GM21423 (cell line): ENCODE measurements at regions not wholly inside any gene's neighbourhood (a gene's known extent, or its start where the extent isn't known, plus 50 kb on each side); places are given as distances from the start of the nearest gene placed in this dataset.

Source experiments
- ATAC-seq: cut with Tn5 transposase; IDR thresholded peaks from one replicate; pipeline ENCODE4 v1.9.1; 2021; ENCODE audit warnings: mild to moderate bottlenecking, moderate library complexity; ENCODE audit not compliant: unreplicated experiment

DNA sequence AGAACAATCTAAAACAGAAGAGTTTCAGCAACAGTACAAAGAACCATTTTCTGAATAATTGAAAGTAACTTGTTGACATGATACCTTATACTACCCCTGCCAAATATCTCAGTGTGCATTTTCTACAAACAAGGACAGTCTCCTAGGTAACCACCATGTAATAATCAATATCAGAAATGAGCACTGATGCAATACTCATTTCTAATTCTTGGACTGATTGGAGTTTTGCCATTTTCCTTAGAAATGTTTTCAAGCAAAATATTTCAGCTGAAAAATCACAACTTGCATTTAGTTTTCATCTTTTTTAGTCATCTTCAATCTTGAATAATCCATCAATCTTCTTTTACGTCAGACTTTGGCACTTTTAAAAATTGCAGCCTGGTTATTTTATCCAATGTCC, 420.2 kb downstream of the CDC14C start:
- no peak for ATAC-seq

DNA sequence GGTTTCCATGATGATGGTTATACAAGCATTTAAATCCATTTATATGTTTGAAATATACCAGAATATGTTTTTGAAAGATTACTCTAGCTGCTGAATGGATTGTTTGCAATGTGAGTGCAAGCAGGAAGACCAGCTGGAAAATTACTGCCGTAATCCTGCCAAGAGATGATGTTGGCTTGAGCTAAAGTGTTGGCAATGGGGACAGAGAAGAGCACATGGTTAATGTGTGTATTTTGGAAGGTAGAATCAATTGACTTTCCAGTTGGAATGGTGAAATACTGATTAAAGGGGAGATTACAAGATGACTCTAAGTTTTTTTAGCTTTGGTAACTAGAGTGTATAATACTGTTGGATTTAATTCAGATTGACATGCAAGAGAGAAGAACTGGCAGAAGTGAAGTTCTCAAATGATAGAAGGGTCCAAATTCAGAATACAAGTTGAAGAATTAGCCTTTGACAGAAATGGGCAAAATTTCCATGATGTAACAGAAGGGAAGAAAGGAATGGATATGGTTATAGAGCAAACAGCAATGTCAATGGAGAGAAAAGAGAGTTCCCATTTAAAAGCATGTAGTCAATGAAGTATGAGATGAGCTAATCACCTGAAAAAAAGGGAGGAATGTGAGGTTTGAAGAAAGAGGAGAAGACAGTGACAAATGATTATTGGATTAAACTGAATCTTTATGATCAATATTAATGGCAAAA, 422.0 kb downstream of the CDC14C start:
- ATAC-seq: no peak

DNA sequence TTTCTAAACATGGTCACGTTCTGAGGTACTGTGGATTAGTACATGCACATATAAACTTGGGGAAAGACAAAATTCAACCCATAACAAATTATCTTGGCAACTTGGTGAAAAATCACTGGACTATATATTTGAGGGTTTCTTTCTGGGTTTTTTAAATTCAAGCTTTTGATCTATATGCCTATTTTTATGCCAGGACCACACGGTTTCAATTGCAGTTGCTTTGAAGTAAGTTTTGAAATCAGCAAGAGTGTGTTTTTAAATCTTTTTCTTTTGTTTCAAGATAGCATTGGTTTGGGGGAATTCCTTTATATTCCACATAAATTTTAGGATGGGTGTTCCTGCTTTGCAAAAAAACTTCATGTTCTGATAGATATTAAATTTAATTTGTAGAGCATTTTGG, 406.4 kb upstream of the VWC2 start:
- no peak for ATAC-seq

DNA sequence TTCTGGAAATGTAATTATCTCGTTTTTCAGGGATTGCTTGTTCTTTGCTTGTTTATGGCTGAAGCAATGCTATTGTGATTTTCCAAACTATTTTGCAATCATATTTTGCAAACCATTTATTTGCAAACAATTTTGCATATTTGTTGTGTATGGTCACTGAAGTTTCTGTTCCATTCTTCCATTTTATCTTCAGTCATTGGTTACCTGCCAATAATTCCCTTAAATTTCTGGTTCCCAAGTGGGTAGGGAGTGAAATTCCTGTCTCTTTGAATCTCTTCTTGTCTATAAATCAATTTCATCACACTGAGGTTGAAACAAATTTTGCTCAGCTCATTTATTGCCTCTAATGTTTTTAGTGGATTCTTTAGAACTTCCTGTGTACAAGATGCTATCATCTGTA, 401.7 kb upstream of the VWC2 start:
- ATAC-seq: no peak

DNA sequence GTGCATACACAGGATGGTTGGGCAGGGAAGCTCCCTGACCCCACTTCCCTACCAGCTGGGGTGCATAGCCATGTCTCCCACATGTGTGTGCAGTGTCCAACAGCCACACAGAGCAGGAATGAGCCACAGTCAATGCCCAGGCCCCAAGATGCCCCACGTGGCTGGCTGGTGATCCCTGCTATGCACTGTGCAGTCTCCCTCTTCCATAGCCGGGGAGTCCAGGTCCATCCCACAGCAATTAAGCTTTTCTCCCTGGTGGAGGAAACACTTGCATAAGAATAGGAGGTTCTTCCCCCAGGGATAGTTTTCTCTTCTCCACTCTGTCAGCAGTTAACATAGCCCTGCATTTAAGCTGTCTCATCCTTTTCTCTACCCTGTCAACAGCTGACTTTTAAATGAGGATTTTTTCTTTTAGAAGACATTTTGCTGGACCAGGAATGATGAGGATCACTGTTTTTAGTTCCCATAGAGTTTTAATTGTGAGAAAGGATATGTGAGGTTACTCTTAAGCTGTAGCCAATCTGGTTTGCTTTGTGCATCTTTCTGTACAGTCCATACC, 396.5 kb upstream of the VWC2 start:
- no peak for ATAC-seq

DNA sequence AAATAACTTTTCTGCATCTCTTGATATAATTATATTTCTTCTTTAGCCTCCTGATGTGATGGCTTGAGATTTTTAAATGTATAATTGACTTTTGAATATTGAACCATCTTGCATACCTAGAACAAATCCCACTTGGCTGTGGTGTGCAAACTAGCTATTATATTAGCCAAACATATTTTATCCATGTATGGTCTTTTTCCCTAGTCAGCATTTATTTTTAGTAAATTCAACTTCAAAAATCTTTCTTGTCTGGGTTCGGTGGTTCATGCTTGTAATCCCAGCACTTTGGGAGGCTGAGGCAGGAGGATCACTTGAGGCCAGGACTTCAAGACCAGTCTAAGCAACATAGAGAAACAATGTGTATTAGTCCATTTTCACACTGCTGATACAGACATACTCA, 386.6 kb upstream of the VWC2 start:
- ATAC-seq: no peak

DNA sequence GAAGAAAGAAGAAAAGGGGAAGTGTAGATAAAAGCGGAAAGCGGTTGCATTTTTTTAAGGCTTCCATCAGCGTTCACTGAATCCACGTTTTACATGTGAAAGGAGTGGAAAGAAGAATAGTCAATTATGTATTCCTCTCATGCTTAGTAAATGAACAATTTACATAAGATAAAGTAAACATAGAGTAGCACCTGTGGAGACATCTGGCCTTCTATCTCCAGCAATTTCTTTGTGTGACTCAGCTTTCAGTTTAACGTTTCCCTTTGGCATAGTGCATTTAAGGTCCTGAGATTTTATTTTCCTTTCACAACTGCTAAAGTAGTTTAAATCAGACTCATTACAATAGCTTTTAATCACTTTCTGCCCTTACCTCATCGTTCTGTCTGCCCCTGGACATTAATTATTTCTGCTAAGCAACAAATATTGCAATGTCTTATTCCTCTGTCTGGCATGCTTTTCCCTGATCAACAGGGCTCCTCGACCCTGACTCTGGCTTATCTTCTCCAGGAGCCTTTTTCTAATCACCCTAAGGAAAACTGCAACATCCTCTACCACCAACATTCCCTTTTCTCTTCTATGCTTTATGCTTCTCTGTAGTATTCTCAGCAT, 383.5 kb upstream of the VWC2 start:
- no peak for ATAC-seq

DNA sequence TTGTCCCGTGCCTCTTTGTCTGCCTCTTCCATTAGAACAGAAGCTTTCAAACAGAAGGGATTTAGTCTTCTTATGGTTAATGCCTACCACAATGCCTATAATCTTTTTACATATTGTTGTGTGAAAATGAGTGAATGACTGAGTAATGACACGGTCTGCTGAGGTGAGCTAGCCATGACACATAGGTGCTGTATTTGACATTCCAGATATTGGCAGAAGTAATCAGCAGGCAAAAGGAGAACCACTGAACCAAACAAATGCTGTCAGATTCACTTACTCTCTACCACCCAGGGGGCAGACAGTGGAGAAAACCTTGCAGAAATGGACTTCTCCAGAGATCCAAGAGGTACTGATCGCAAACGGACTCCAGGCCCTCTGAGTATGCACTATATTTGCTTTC, 377.2 kb upstream of the VWC2 start:
- ATAC-seq: no peak

DNA sequence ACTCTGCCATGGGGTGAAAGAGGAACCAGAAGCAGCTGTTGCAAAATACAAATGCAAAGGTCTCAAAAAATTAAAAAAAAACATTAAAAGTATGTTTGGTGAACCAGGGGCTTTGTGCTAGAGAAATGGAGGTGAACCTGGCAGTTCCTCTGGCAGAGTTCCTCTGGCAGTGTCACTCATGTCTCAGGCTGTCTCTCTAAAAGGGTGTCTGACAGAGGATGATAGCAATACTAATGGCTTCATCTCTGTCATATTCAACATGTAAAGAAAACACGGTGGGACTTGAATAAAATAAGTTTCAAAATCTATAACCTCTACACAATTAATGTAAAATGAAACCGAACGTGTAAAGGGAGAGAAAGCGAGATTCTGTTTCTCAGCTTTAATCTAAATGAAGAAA, 375.7 kb upstream of the VWC2 start:
- no peak for ATAC-seq

DNA sequence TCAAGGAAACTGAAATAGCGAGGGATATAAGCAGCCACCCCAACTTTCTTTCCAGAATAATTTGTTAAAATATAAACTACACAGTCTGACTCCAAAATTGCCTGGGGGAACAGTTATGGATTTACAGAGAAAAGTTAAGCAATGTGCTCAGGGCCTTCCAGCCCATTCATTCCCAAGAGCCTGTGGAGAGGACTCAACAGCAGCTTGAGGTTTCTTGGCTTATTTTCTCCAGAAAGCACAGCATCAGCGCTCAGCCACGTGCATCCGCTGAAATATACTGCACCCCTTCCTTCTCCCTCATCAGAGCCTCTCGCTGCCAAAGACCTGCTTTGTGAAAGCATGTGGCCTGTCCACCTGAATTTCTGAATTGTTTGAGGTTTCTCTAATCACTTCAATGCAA, 375.2 kb upstream of the VWC2 start:
- ATAC-seq: no peak

DNA sequence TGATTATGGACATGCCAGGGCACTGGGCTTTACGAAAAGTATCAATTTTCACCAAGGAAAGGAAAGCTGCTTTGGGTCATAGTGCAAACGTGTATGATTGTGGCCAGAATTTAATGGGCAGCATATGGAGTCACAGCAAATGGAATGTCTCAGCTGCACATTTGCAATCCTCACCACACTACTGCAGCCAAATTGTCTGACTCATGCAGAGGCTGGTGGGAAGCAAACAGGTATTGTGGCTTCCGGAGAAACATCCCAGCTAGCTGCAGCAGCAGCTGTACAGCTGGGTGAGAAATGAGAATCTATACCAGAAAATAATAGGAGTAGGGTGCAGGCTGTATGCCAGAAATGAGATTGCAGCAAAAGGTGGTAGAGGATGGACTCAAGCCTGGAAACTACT, 374.7 kb upstream of the VWC2 start:
- ATAC-seq: no peak

DNA sequence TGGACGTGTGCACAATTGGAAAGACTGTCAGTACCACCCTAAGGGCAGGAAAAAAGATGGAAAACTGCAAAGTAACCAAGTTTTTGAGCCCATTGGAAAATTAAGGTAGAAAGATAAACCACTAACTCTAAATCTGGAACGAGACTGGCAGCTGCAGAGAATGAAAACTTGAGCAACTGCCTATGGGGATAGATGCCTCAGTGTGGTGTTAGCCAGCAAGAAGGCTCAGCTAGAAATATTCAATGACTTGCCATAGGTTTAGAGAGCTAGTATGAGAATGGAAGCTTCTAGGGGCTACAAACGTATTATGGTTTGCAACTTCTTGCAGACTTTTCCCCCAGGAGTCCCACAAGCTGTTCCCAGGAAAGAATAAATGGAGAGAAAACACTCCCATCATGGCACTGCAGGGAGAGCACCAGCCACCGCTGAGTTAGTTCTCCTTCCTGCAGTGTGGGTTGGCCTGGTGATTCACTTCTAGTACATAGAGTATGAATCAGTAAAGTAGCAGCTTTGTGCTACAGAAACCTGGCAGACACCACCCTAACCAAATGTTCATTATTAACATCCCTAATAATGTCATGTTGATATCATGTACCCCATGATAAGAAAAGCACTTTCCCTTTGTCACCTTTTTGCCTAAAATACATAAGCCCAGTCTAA, 372.4 kb upstream of the VWC2 start:
- no peak for ATAC-seq

DNA sequence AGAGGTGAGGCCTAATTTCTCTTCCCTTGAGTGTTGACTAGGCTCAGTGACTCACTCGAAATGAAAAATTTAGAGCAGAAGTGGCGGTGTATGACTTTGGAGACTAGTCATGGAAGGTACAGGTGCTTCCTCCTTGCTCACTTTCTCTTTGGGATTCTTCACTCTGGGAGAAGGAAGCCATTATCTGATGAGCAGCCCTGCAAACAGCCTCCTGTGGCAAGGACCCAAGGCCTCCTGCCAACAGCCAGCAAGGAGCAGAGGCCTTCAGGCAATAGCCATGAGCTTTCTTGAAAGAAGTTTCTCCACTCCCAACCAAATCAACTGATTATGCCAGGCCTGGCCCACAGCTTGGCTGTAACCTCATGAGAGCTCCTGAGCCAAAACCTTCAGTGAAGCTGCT, 369.6 kb upstream of the VWC2 start:
- no peak for ATAC-seq

DNA sequence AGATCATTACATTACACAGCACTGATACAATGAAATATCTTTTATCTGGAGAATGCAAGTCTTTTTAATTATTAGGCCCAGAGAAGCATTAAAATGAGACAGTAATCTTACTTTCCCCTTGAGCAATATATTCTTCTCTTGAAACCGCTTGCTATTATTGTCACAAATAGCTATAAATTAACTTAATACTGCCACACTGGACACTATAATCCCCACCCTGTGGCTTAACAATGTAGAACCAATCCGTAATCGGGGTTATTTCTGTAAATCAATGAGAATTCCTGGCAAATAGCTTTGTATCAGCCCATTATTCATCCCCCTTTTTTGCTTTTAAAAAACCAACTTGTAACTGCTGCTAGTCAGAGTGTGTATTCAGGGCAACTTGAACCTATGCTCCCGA, 366.2 kb upstream of the VWC2 start:
- no peak for ATAC-seq

DNA sequence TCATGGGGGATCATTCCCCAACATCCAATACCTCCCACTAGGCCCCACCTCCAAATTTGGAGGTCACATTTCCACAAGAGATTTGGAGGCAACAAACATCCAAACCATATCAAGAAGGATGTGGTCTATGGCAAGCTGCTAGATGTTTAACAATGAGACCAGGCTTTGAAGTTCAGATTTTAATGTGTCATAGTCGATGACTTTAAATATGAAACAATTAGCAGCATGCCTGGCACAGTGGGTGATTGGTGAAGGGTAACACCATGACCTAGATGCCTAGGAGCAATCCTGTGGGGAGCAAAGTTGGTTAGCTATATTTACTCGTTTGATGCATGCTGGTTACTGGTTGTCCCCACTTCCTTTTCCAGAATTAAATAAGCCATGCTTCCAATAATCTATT, 356.4 kb upstream of the VWC2 start:
- no peak for ATAC-seq

DNA sequence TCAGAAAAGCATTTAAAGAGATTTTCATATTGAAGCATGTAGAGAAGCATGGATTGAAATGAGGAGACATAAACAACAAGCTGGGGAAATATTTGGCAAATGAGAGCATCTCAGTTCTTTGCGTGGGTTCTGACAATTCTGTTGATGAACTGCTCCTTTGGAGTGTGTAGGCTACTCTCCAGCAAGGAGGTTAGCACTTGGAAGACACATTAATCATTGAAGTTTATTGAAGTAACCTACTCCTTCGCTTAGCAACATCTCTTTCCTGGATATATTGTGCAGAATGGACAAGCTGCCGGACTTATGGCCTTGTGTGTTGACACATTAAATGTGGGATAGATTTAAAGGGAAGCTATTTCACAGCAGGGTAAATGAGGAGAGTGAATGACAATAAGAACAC, 354.5 kb upstream of the VWC2 start:
- no peak for ATAC-seq

DNA sequence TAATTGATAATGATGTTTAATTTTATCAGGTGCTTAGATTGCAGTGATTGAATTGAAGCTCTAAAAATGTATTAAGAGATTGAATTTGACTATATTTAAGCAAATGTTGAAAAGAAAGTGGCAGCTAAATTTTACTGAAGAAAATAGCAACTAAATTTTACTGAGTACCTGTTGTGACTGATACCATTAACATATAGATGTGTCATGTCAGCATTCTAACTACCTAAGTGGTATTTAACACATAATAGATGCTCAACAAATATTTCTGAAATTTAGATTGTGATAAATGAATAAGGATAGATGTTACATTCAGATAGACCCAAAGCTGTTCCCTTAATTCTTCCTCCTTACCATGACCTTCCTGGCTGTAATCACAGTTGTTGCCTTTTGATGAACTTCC, 350.9 kb upstream of the VWC2 start:
- ATAC-seq: no peak

DNA sequence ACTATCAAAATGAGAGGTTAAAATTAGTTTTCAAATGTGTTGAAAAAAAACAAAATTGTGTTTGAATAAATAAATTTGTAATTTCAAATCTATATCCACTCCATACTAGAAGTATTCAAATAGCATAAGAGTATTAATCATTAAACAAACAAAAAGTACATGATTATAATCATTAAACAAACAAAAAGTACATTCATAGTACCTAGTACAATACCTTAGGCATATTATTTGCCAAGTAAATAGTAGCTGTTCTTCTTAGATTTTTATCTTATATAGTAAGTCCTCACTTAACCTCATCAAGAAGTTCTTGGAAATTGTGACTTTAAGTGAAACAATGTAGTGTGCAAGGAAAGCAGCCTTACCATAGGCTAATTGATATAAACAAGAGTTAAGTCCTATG, 349.3 kb upstream of the VWC2 start:
- no peak for ATAC-seq

DNA sequence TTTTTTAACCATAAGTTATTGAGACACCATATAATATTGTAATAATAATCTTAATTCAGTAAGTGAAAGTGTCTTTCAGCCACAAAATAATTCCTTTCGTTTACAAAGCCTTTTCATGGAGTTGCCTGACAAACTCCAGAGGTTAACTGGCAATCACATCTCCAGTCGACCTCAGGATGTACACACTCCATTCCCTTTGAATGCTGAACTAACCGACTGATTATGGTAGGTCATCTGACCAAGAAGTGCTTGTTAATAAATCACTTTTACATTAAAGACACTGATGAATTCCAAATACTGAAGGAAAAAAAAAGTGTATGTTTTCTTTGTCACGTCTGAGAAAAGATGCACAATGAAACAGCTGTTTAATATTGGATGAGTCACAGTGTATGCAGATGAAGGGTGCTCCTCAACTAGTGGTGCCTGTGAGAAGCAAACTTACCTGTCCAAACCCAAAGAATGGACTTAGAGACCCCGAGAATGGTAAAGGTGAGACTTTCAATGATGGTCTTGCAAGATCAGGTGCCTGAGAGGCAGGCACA, 348.1 kb upstream of the VWC2 start:
- no peak for ATAC-seq

DNA sequence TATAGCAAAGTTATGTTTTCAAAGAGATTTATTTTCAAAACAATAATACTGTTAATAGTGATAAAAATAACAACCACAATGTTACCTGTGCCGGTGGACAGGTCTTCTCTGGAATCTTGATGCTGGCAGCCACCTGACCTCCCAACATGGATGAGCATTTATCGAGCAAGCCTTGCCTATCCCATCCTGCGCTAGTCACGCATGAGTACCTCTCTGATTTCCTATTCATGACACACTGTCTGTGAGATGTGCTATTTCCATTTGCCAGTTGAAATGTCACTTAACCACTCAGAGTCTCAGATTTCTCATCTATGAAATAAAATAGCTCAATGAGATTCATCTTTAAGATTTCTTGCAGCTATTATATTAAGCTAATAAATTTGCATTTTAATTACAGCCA, 341.2 kb upstream of the VWC2 start:
- no peak for ATAC-seq

DNA sequence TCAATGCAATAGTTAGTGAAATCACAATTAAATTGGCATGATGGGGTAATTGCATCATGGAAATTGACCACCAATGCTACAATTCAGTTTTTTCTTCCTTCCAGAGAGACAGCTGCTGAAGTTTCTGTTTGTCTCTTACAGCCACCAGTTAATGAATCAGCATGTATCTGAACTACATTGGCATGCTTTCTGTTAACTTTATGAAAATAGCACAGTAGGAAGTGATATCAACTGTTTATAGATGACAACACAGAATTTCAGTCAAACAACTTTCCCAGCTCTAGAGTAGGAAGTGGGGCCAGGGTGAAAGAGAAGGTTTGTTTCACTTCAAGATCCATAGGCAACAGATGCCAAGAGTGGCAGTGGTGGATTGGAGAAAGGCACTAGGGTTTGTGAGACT, 339.6 kb upstream of the VWC2 start:
- no peak for ATAC-seq

DNA sequence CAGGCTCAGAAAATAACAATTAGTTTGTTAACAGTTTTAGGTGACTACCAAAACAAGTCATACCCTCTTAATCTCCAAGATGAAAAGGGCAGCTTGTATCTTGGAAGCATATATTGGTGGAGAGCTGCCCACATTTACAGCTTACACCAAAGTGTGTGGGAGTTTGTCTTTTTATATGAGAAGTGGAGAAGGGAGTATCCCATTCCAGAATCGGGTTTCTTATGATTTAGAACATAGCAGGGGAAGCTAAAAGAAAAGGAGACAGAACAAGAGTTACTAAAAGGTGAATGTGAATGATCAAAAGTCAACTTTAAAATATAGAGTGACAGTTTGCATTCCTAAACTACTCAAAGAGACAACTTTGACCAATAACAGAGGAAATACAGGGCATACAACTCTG, 338.6 kb upstream of the VWC2 start:
- no peak for ATAC-seq
